GM19372 (cell line): ENCODE measurements at regions not wholly inside any gene's neighbourhood (a gene's known extent, or its start where the extent isn't known, plus 50 kb on each side); places are given as distances from the start of the nearest gene placed in this dataset.
"Not testable (repeated sequence)": the region's sequence is repeated elsewhere in the genome, so short reads cannot be mapped to it uniquely, and the experiment has no call there.

Experiments
- ATAC-seq: cut with Tn5 transposase; IDR thresholded peaks from one replicate; pipeline ENCODE4 v1.9.1; 2021; ENCODE audit warnings: mild to moderate bottlenecking, low read depth, moderate library complexity; ENCODE audit not compliant: unreplicated experiment

DNA sequence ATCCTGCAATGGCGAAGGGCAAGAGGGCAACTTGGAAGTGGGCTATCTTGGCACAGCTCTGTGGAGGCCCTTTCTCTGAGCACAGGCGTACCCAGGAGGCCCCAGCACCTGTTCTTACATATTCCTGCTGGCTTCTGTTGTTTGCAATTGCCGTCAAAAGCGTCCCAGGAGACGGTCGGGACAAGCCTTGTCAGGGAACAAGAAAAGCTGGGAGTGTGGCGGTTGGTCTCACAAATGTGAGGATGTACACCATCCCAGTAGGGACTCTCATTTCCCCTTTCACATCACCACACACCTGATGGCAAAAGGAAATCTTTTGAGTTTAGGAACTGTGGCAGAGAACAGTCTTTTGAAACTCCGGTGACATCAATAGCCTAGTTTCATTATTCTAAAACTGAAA, 94.7 kb upstream of the EFEMP1 start:
- ATAC-seq: no peak

DNA sequence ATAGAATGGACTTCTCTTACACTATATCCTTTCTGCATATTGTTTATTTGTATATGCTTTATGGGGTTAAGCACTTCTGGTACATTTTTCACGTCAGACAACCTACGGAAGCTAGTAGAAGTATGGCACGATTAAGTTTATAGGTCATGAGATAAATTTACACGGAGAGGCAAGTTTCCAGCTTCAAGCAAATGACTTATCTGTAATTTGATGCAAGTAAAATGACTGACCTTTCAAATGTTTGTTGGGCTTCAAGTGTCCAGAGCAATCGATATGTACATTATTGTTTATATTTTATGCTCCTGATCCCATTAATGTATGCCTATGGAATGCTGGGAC, 97.5 kb upstream of the EFEMP1 start:
- ATAC-seq: no peak

DNA sequence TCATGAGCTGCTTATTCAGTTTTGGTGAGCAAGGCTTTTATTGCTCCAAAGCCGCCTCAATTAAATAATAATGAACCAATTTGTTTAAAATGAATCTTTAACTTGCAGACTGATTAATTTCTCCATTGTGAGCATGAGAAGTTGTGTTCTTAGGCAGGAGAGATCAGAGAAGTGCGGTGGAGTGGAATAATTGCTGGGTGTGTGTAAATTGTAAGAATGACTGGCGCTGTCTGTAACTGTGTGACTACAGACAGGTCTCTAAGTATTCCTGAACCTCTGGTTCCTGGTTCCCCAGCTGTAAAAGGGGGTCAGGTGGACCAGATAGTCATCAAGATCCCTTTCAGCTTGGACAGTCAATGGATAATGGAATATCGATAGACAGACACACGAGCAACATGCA, 98.0 kb upstream of the EFEMP1 start:
- no peak for ATAC-seq

GRCh38 chr2:56025469-56026193, 102.0 kb upstream of the EFEMP1 start:
- no peak for ATAC-seq

DNA sequence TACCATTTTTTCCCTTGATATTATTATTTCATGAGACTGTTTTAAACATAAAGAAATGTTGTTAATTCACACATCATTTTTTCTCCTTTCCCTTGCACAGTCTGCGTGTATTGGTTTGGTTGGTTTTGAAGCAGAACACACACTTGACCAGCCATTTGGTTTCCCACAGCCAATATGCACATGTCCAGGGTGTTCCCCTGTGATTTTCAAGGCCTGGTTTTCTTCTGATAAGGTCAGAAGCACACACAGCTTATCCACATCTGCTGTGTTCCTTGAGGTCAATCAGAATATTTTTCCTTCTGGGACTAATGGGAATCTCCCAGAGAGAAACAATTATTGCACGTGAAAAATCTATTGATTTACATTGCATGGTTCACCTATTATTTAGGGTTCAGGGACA, 103.2 kb upstream of the EFEMP1 start:
- ATAC-seq: no peak

GRCh38 chr2:56030062-56030461, 106.5 kb upstream of the EFEMP1 start:
- no peak for ATAC-seq

DNA sequence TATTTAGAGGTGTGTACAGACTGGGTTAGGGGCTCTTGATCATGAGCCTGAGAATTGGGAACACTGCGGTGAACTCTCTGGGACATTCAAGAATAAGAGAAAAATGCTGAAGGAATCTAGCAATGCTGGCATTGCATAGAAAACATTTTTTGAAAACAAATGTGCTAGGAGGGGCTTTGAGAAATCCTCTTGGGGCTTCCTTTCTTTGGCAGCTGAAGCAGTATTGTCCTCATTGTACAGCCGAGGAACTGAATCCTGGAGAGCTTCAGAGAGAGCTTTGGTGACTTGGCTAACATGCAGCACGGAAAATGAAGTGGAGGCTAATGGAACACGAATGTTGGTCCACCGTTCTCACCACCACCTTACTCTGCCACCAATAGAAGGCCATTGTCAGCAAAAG, 107.3 kb upstream of the EFEMP1 start:
- ATAC-seq: no peak

DNA sequence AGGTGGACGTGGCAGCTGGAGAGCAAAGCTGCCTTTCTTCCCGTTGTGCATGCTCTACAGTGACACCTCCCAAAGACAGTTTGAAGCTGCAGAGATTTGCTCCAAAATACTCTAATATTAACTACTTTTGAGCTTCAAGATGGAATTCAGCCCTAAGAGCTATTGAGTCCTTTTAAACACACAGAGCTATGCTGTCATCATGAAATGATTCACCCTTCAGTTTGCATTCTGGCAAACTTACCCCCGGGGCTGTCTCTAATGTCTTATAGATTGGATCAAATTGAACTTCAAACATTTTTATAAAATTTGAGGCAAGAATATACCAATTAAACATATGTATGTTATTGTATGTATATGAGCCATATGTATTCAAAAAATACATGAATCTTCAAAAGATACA, 110.7 kb upstream of the EFEMP1 start:
- ATAC-seq: no peak

- ATAC-seq: no peak
Observed at GRCh38 chr2:56040189-56040588, 116.6 kb upstream of the EFEMP1 start.

DNA sequence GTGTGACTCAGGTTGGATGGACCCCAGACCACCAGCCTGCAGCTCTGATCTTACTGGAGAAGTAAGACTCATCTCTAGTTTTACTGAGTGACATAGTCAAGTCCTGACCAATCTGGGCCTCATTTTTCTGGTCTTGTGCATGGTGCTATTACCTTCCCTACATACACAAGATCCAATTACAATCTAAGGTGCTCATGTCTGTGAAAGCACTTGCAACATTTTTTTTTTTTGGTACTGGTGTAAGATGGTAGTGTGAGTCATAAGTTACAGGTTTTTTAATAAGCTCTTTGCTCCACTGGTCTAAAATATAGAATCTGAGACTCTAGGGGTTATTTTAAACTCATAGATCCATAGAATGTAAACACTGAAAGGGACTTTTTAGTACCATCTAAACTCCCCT, 117.3 kb upstream of the EFEMP1 start:
- ATAC-seq: no peak

GRCh38 chr2:56047136-56047535, 123.6 kb upstream of the EFEMP1 start:
- ATAC-seq: no peak

DNA sequence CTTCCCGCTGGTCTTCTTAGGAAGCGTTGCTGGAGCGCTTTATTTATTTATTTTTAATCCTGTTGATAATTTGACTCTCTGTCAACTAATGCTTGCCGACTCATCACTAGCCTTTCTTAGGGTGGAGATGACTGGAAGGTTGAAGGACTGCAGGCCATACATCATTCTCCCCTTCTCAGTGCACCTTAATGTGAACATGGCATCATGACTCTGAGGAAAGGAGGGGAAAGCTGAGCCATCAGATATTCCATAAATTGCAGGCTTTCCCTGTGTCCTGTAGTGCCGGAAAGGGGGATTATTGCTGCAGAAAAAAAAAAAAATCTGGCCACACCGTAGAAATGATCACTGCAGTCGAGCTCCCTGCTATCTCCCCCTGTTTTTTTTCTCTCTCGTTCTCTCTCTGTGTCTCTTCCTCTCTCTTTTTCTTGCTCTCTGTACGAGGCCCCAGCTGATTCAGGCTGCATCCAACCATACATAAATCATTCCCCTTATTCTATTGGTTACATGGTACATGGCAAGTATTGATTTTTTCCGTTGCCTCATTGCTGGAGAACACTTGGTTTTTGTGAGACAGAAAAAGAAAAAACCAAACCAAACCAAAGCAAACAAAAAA, 125.8 kb upstream of the EFEMP1 start:
- no peak for ATAC-seq

- no peak for ATAC-seq
Observed at GRCh38 chr2:56053679-56054078, 130.1 kb upstream of the EFEMP1 start.

DNA sequence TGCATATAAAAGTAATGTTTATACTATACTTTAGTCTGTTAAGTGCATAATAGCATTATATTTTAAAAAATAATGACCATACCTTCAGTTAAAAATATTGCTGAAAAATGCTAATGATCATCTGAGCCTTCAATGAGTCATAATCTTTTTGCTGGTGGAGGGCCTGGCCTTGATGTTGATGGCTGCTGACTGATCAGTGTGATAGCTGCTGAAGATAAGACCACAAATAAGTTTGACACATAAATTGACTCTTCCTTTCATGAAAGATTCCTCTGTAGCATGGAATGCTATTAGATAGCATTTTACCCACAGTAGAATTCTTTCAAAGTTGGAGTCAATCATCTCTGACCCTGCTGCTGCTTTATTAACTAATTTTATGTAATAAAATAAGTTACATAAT, 128.4 kb upstream of the CCDC85A start:
- ATAC-seq: no peak

GRCh38 chr2:56061327-56061726, 122.5 kb upstream of the CCDC85A start:
- ATAC-seq: not testable (repeated sequence)

DNA sequence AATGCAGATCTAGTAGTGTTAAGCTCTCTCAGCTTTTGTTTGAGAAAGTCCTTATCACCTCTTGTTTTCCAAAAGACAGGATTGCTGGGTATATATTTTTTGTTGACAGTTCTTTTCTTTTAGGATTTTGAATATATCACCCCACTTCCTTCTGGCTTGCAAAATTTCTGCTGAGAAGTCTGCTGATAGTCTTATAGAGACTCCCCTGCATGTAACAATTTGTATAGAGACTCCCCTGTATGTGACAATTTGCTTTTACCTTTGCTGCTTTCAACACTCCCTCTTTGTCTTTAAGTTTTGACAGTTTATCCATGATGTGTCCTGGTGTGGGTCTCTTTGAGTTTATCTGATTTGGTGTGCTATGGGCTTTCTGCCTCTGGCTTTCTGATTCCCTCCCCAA, 115.0 kb upstream of the CCDC85A start:
- ATAC-seq: no peak

DNA sequence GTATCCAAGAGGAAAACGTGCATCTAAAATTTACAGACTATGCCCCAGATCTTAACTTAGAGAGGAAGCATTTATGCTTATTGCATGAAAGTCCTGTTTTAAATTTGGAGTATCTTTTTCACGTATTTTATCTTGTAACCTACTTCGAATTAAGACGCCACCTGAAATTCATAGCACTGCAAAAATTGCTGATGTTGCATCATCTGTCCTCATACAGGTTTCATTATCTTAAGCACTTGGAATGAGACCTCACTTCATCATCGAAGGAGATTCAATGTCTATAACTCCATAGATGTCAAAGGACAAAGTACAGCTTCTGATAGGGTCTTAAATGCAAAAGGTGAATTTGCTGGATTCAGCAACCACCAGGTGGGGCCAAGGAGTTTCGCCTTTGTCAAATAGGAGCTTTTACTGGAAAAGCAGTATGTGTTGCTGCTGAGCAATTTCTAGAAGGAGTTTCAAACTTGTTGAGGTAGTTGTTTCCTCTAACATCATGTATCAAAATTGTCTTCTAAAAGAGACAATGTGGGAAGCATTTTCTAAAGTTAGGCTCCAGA, 106.4 kb upstream of the CCDC85A start:
- no peak for ATAC-seq

- ATAC-seq: no peak
Observed at GRCh38 chr2:56082665-56083064, 101.1 kb upstream of the CCDC85A start.

DNA sequence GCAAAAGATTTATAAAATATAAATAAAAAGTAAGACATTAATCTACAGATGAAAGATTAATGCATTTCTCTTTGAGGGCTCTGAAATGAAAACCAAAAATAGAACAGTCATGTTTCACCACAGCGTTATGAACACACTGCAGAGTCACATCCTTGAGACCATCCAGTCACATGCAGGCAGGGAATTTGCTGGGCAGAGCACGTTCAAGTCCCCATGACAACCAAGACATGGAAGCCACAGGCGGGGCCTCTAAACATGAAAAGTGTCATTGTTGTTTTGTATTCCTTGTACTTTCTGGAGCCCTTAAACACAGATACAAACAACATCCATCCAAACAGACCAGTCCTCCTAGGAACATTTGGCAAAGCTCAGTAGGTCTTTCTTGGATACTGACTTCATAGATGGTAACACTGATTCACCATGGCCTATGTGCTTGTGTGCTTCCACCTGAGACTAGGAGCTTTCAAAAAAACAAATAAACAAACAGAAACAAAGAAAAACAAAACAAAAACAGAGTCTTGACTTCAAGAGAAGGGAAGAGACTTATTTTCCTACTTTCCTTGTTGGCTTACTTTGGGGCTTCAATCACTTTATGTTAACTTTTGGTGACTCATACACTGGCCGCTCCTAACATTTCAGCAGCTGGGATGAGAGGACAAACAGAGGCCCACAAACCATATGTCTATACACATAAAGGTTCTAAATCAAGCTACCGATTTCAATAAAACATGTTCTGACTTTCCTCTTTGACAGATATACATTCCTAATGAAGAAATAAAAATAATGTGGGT, 99.5 kb upstream of the CCDC85A start:
- no peak for ATAC-seq

DNA sequence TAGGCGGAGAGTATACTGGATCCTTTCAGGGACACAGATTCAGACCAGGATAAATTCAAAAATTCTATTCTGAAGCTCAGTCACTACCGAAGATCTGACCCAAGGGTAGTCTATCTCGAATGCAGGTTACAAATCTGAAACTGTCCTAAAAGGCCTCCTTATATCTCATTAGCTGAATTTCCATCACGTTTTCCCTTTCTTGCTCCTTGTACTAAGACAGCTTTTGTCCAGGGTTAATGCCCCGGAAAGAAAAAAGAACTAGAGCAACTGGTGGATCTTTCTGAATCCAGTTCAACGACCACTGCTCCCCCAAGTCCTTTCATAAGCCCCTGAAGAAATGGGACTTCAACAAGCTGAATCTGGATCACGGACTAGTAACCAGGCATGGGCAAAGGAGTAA, 97.5 kb upstream of the CCDC85A start:
- no peak for ATAC-seq

- no peak for ATAC-seq
Observed at GRCh38 chr2:56088411-56088810, 95.4 kb upstream of the CCDC85A start.

GRCh38 chr2:56089931-56090330, 93.9 kb upstream of the CCDC85A start:
- no peak for ATAC-seq
